GM18861 (cell line): ENCODE measurements at regions not wholly inside any gene's neighbourhood (a gene's known extent, or its start where the extent isn't known, plus 50 kb on each side); places are given as distances from the start of the nearest gene placed in this dataset.

Experiments
- ATAC-seq: cut with Tn5 transposase; IDR thresholded peaks from one replicate; pipeline ENCODE4 v1.9.1; 2021; ENCODE audit not compliant: unreplicated experiment

DNA sequence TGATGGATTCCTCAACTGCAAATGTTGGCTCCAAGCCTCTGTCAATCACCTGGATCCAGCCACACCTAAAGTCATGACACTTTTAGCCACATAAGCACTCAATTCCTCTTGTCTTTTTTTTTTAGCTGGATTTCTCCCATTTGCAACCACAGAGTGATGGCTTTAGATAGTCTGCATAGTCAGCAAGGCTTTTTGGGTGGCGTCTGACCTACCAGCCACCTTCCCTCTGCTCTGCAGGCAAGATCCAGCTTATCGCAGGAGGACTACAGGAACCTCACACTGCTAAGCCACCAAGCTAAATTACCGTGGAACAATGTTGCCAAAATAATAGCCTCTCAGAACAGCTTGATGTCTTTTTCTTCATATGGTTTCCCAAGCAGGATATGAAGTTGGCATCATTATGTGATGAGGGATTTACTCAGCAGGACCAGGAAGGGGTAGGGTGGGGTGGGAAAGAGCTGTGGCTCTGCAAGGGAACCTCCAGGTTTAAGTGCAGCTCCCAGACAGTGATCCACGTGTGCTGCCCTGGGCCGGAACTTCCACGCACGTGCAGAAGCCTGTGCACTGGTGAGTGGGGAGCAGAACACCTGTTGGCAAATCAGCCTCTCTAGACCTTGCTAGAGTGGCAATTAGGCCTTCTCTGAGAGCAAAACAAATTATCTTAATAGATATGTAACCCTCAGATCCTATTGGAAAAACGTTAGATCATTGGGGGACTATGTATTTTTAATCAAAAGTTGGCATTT, 170.6 kb upstream of the NCK2 start:
- no peak for ATAC-seq

DNA sequence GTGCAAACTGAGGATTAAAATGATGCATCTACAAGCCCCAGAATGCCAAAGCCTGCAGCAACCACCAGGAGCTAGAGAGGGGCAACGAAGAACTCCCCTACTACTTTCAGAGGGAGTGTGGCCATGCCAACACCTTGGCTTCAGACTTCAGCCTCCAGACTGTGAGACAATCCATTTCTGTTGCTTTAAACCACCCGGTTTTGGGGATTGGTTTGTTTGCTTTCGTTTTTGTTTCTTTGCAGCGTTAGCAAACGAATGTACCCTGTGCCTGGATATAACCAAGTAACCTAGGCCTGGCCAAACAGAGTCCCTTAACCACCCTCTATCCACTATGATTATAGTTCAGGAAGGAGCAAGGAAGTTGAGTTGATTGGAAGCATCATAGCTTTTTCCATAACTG, 171.2 kb upstream of the NCK2 start:
- ATAC-seq, result no peak

- no peak for ATAC-seq
These were observed 172.7 kb upstream of the FHL2 start for GRCh38 chr2:105571445-105571987.

DNA sequence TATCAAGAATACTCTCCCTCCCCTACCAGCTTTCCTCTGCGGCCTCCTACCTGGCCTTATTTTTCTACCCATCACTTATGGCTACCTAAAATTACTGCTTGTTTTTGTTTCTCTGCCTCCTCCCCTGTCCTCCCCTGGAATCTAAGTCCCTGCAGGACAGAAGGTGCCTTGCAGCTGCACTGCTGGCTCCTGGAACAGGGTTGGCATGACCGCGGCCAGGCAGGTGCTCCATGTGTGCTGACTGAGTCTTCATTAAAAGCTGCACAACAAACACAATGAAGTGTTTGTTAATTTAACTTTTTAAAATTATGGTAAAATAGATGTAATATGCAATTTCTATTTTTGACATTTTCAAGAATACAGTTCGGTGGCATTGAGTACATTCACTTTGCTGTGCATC, 171.9 kb upstream of the FHL2 start:
- no peak for ATAC-seq

- no peak for ATAC-seq
These were observed 171.5 kb upstream of the FHL2 start for GRCh38 chr2:105570326-105570725.

- ATAC-seq, result no peak
These were observed 170.8 kb upstream of the FHL2 start for GRCh38 chr2:105569606-105570005.

GRCh38 chr2:105567996-105568494, 169.2 kb upstream of the FHL2 start:
- no peak for ATAC-seq

DNA sequence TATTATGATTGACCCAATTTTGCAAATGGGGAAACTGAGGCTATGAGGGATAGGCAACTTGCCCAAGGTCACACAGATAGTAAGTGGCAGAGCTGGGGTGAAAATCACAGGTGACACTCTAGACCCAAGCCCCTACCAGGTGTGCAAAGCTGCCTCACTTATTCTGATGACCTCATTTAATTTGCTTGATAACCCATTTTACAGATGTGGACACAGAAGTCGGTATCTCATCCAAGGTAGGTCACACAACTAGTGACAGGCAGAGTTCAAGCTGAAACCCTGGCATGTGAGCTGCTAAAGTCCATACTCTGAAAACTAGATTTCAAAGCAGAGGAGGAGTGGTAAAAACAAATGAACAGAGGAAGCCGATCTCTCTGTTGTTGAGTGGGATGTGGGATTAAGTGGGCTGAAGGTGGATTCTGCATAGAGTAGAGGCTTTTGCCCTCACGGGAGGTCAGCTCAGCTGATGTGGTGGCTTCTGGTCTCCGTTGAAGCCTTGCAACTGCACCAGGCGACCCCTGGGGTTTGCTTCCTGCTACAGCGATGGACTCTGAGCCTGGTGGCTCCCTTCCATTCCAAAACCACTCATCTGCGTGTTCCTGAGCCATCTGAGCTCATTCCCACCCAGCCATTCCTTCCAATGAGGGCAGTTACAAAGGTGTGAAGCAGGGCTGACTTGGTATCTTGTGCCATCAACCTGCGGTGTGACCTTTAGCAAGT, 164.3 kb upstream of the FHL2 start:
- ATAC-seq, result no peak

DNA sequence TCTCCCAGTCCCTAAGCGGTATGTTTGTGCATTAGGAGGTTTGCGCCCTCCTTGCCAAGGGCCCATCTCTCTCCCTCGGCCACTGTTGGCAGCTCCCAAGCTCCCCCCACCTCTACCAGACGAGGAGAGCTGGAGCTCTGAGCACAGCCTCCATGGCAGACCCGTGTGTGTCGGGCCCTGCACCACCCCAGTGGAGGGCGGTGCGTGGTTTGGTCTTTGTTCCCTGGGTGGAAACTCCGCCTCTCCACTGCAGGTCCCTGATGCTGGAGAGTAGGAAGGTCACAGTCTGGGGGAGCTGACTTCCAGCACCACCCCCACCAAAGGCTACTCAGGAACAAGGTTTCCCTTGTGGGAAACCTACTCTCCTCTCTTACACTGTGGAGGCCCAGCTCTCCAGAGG, 162.6 kb upstream of the FHL2 start:
- ATAC-seq, result no peak

DNA sequence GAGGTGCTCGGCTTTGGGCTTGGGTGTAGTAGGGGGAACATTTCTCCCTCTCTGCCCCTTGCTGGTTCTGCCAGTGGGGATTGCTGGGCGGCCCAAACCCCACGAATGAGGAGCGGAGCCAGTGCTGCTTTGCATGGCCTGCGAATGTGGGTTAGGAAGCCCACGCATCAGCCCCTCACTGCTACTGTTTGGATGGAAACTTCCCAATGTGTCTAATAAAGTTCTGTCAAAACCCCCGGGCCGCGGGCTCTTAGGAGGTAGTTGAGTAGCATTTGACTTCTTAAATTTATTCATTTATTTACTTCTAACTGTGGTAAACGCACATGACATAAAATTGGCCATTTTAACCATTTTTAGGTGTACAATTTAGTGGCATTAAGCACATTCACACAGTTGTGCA, 161.3 kb upstream of the FHL2 start:
- ATAC-seq, result no peak

DNA sequence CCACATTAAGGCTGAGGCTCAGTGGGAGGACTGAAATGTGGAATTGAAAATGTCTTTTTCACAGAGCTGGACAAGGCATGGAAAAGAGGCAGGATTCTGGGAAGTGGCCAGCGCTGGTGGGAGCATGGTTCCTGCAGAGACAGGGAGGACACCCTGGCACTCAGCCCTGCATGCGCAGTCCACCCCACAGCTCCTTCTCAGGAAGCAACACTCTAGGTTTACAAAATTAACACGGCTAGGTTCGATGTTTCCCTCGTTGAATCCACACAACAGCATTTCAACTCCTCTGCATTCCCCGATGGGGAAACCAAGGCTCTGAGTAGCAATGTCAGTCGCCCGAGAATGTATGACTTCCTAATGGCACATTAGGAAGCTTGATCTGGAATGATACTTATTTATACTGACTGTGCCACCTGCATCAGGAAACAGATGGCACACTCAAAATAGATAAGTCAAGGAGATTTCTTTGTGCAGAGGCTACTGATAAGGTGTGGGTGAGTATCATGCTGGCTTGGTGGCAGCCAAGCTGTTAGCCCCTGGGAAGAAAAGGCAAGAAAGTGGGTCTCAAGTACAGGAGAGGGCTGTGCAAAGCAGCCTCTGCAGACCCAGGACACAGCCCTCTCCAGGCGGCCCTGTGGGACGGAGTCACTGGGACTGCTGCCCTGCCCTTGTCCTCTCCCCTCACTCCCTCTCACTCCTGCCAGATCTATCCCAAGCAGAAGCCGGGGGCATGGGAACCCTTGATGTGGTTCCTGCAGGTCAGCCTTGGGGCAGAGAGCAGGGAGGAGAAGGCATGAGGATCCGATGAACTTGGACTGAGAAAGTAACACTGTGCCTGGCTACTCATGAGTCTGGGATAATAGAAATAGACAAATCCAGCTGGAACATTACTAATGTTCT, 158.4 kb upstream of the FHL2 start:
- ATAC-seq, result no peak

DNA sequence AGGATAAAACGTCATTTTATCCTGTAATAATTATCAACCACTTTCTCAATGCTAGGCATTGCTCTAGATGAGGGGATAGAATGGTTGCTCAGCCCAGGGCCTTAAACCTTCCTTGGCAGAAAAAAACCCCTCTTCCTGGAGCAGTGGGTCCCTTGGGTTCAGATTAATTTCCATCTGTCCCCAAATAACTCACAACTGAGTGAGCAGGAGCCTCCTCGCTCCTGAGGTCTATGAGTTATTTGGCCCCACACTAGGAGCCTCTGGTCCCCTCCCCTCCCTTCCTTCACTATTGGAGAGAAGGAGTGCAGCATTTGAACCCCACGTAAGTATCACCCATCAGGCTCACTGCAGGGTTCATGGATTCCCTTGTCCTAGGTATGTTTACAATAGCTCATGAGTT, 157.5 kb upstream of the FHL2 start:
- ATAC-seq, result no peak

- ATAC-seq, result no peak
These were observed 155.4 kb upstream of the FHL2 start for GRCh38 chr2:105554235-105554634.

- no peak for ATAC-seq
These were observed 154.8 kb upstream of the FHL2 start for GRCh38 chr2:105553538-105554196.

- ATAC-seq, result no peak
These were observed 147.8 kb upstream of the FHL2 start for GRCh38 chr2:105546628-105546974.

GRCh38 chr2:105545730-105546627, 147.1 kb upstream of the FHL2 start:
- ATAC-seq, result no peak

DNA sequence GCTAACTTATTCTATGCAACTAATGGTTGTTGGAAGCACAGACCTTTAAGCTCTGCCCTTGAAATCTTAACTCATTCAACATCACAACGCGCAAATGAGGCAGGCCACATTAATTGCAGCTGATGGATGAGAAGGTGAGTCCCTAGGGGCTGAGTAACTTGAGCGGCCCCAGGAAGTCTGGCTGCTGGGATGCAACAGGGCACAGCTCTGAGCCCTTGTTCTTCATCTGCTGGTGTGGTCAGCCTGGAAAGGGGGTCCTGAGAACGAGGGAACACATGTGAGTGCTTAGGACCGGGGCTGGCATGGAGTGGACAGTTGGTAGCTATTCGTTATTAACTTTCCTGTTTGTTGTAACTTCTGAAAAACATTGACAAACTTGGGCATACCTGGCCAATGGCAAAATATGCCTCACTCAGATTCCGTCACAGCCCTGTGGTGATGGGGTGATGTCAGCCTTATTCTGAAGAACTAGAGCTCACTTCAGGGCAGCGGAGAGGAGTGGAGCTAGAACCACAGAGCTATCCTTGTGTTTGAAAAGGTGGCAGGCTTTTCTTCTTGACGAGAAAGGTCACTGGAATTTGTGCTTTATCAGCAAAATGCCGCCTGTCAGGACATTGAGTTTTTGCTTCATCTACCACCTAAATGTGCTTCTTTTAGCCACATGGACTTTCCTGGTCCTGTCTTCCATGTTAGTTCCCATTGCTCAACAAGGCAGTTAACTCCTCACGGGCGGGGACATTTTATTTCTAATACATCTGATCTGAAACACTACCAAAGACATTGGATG, 145.9 kb upstream of the FHL2 start:
- ATAC-seq, result no peak

DNA sequence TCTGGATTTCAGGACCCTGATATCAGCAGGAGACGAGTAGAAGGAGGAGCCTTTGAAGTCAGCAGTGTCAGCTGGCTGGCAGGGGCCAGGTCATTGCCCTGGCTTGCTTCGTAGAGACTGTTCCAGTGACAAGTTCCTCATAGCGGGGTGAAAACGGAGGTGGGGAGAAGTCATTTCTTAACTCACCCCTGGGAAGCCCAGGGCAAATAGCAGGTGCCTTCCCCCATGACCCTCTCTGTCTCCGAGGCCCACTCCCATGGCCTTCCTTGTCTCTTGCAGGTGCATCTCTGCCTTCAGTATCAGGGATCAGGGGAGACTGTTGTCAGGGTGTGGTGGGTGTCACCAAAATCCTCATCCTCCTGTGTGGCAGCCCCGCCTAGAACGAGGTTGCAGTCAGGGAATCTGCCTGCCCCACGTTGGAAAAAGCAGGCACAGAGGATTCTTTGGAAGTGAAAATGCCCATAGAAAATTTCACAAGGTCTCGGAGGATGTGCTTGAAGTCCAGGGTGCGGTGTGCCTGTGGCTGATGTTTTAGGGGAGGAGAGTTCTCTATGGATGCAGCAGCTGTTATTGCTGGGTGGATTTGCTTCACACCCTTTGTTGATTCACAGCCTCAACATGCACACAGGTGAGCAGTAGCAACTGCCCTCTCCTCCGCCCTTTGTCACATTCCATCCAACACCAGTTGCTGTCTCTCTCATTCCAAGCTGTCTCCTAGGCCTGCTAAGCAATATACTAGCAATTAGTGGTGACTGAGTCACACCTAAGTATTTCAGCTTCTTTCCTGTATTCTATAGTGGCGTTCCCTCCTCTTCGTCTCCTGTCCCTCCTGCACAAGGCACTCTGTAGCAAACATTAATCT, 142.6 kb upstream of the FHL2 start:
- no peak for ATAC-seq
